Activated B cell treated with CpG ODN at 0.5 μM for 24 hours (primary cell): ENCODE measurements at regions not wholly inside any gene's neighbourhood (a gene's known extent, or its start where the extent isn't known, plus 50 kb on each side); places are given as distances from the start of the nearest gene placed in this dataset.

Experiments used
- ATAC-seq: fragments of 200-7000 bp; cut with Tn5 transposase; one replicate; pipeline ENCODE4 v1.10.0; 2021; ENCODE audit warnings: low read depth, mild to moderate bottlenecking, moderate library complexity
- CTCF ChIA-PET: fragments of 350-600 bp; sonication (Branson Sonifier 250); formaldehyde crosslinking; loops from one replicate; lab custom pipeline; 2021; ENCODE audit warnings: antibody characterized with exemption; lab: Charles Lee
- POLR2A ChIA-PET: fragments of 350-600 bp; sonication (Branson Sonifier 250); formaldehyde crosslinking; loops from one replicate; lab custom pipeline; 2021; ENCODE audit warnings: antibody characterized with exemption; lab: Charles Lee
- DNase-seq: peaks from one replicate; pipeline ENCODE4 v3.0.0; 2022
- H3K27ac Mint-ChIP-seq: one replicate; pipeline ENCODE4 v1.8.0; 2020; ENCODE audit warnings: mixed read lengths
- H3K27me3 Mint-ChIP-seq: one replicate; pipeline ENCODE4 v1.8.0; 2021; ENCODE audit warnings: mixed read lengths
- H3K36me3 Mint-ChIP-seq: one replicate; pipeline ENCODE4 v1.8.0; 2021; ENCODE audit warnings: low read depth, mixed read lengths
- H3K4me1 Mint-ChIP-seq: one replicate; pipeline ENCODE4 v1.8.0; 2021; ENCODE audit warnings: mixed read lengths
- H3K4me3 Mint-ChIP-seq: one replicate; pipeline ENCODE4 v1.8.0; 2020; ENCODE audit warnings: mild to moderate bottlenecking, mixed read lengths
- H3K9me3 Mint-ChIP-seq: one replicate; pipeline ENCODE4 v1.8.0; 2020; ENCODE audit warnings: mixed read lengths
- CTCF ChIP-seq: fragments of 200-600 bp; IDR thresholded peaks from one replicate; pipeline ENCODE4 v1.8.0; 2022; ENCODE audit warnings: antibody characterized with exemption, mild to moderate bottlenecking
- intact Hi-C: fragments of 100-400 bp; cut with micrococcal nuclease; formaldehyde crosslinking; loops from one replicate; pipeline ENCODE4 v1.15.1; 2024

GRCh38 chr14:101654051-101654450 is 92.8 kb downstream of the DIO3 start:
- H3K36me3 Mint-ChIP-seq, result no peaks in the 10 kb centered on the region
- ChIA-PET POLR2A (no interaction called here), CTCF (no interaction called here)
- peaks cover 14% of the 10 kb centered on the region for H3K9me3 Mint-ChIP-seq
- peaks cover 33% of the 10 kb centered on the region for H3K27me3 Mint-ChIP-seq
- no peak overlapping the region for H3K27ac Mint-ChIP-seq
- no peak for TF ChIP-seq CTCF
- H3K4me1 Mint-ChIP-seq, result no peaks in the 10 kb centered on the region
- intact Hi-C loops, result no loop called here
- DNase-seq (no peak), ATAC-seq (no peak)
- H3K4me3 Mint-ChIP-seq, result no peak overlapping the region

GRCh38 chr14:101657372-101657771 is 96.1 kb downstream of the DIO3 start:
- ATAC-seq (no peak), DNase-seq (no peak)
- ChIA-PET CTCF (no interaction called here), POLR2A (interaction anchor here (0.6 kb wide), 1 partner anchor 12 kb away, joined by 5 read pairs; no protein-coding TSS in a partner anchor)
- H3K27ac Mint-ChIP-seq, result no peak overlapping the region
- H3K9me3 Mint-ChIP-seq, result no peaks in the 10 kb centered on the region
- no peaks in the 10 kb centered on the region for H3K36me3 Mint-ChIP-seq
- H3K4me3 Mint-ChIP-seq, result no peak overlapping the region
- no peak for TF ChIP-seq CTCF
- intact Hi-C loops, result no loop called here
- no peaks in the 10 kb centered on the region for H3K4me1 Mint-ChIP-seq
- peaks cover 22% of the 10 kb centered on the region for H3K27me3 Mint-ChIP-seq

GRCh38 chr14:101665478-101666078 is 95.9 kb upstream of the PPP2R5C start:
- Mint-ChIP-seq H3K4me1 (no peaks in the 10 kb centered on the region), H3K27ac (no peak overlapping the region), H3K9me3 (peaks cover 19% of the 10 kb centered on the region), H3K4me3 (no peak overlapping the region), H3K36me3 (peaks cover 6% of the 10 kb centered on the region), H3K27me3 (peaks cover 28% of the 10 kb centered on the region)
- ATAC-seq (peak; percentile 31), DNase-seq (no peak)
- intact Hi-C loops, result loop anchor here (10.0 kb wide), 1 partner anchor 1681 kb away; no protein-coding TSS in a partner anchor
- ChIA-PET CTCF (interaction anchor here (0.7 kb wide), 1 partner anchor 956 kb away, joined by 3 read pairs; no protein-coding TSS in a partner anchor), POLR2A (no interaction called here)
- no peak for TF ChIP-seq CTCF

DNA sequence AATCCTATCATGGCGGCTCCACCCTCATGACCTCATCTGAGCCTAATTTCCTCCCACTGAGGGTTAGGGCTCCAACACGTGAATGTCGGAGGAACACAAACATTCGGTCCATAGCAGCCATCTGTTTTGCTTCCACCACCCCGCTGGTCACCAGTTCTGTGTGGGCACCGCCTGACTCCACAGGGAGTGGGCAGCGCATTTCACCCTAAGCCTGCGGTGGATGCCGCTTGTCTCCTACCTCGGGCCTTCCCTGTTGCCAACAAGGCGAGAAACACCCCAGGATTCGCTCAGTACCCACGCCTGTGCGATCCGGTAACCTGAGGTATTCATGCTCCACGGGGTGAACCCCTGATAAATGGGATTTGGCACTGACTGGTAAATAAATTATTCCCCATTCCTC is 95.2 kb upstream of the PPP2R5C start:
- H3K27me3 Mint-ChIP-seq, result peaks cover 31% of the 10 kb centered on the region
- CTCF ChIA-PET, result no interaction called here

More for the DNA sequence above, 95.2 kb upstream of the PPP2R5C start:
- POLR2A ChIA-PET, result no interaction called here
- TF ChIP-seq CTCF, result no peak
- H3K36me3 Mint-ChIP-seq, result peaks cover 6% of the 10 kb centered on the region
- no peaks in the 10 kb centered on the region for H3K4me1 Mint-ChIP-seq
- H3K27ac Mint-ChIP-seq, result no peak overlapping the region
- intact Hi-C loops, result loop anchor here (10.0 kb wide), 1 partner anchor 1681 kb away; no protein-coding TSS in a partner anchor
- ATAC-seq, result no peak
- no peak overlapping the region for H3K4me3 Mint-ChIP-seq
- peaks cover 21% of the 10 kb centered on the region for H3K9me3 Mint-ChIP-seq
- no peak for DNase-seq
